A549 (cell line): ENCODE measurements at regions not wholly inside any gene's neighbourhood (a gene's known extent, or its start where the extent isn't known, plus 50 kb on each side); places are given as distances from the start of the nearest gene placed in this dataset.

Experiments
- ATAC-seq, 2 experiments: fragments of 200-7000 bp in 1 of 2; fragments of >200 bp in 1 of 2; cut with Nextera tagmentation in 1 of 2; cut with Tn5 transposase in 1 of 2; 3 replicates each; pipeline versions ENCODE4 v1.8.0 to v1.9.1; 2018 to 2020; ENCODE audit warnings: mild to moderate bottlenecking in 1 of 2, moderate library complexity in 1 of 2
- CTCF ChIA-PET: fragments of 300-600 bp; sonication (Branson Sonifier 250); formaldehyde crosslinking; extraction: SDS; loops from one replicate; lab custom pipeline; 2021; ENCODE audit warnings: antibody characterized with exemption, inconsistent platforms; lab: Yijun Ruan, JAX
- POLR2A ChIA-PET: fragments of 350-600 bp; formaldehyde crosslinking; extraction: SDS; loops from one replicate; lab custom pipeline; 2021; ENCODE audit warnings: antibody characterized with exemption, inconsistent platforms; lab: Yijun Ruan, JAX
- DNase-seq, 2 experiments: peaks; one replicate each; pipeline versions ENCODE4 v3.0.0 to v3.0.0-alpha.2; 2011 to 2016; ENCODE audit warnings: low read depth in 1 of 2, low spot score in 1 of 2
- FAIRE-seq: peaks from 2 replicates; lab custom pipeline; 2011; peaks lifted over from hg19 to GRCh38; lab: Jason Lieb, UNC
- H3K27ac ChIP-seq, 2 experiments: fragments of >200 bp; sonication (Bioruptor Twin); formaldehyde crosslinking; 3 replicates each; pipeline ENCODE4 v1.5.1; 2016 to 2017
- H3K4me1 ChIP-seq: fragments of >200 bp; sonication (Bioruptor Twin); formaldehyde crosslinking; 3 replicates; pipeline ENCODE4 v1.6.1; 2016
- H3K4me2 ChIP-seq: fragments of >200 bp; sonication (Bioruptor Twin); formaldehyde crosslinking; 3 replicates; pipeline ENCODE4 v1.6.1; 2016
- H3K4me3 ChIP-seq: fragments of >200 bp; sonication (Bioruptor Twin); formaldehyde crosslinking; 3 replicates; pipeline ENCODE4 v1.5.1; 2016
- H3K9me3 ChIP-seq: fragments of >200 bp; sonication (Bioruptor Twin); formaldehyde crosslinking; 3 replicates; pipeline ENCODE4 v1.6.1; 2016
- ATOH8 ChIP-seq: fragments of 250-450 bp; sonication (Bioruptor Pico); IDR thresholded peaks from 2 replicates; pipeline ENCODE4 v1.5.0; 2020; ENCODE audit warnings: low read depth, mild to moderate bottlenecking, moderate library complexity
- BHLHE40 ChIP-seq: IDR thresholded peaks from 2 replicates; pipeline ENCODE4 v1.6.1; 2012; ENCODE audit warnings: low read depth, low read length, inconsistent platforms
- CBX2 ChIP-seq: fragments of 200-600 bp; sonication (generic); IDR thresholded peaks from 2 replicates; pipeline ENCODE4 v1.6.1; 2016; ENCODE audit warnings: low read depth, mild to moderate bottlenecking, borderline replicate concordance
- CEBPB ChIP-seq, 2 experiments: fragments of >200 bp in 1 of 2; sonication (Bioruptor Twin) in 1 of 2; formaldehyde crosslinking in 1 of 2; IDR thresholded peaks; 2 replicates each; pipeline ENCODE4 v1.6.1; 2012 to 2016
- CHD4 ChIP-seq: fragments of 200-600 bp; sonication (generic); IDR thresholded peaks from 2 replicates; pipeline ENCODE4 v1.6.1; 2016; ENCODE audit warnings: antibody characterized with exemption, mild to moderate bottlenecking, borderline replicate concordance
- EHMT2 ChIP-seq: fragments of 200-600 bp; sonication (generic); IDR thresholded peaks from 2 replicates; pipeline ENCODE4 v1.6.1; 2016; ENCODE audit warnings: antibody characterized with exemption, low read depth, mild to moderate bottlenecking, moderate library complexity
- ESRRA ChIP-seq: fragments of 150-350 bp; IDR thresholded peaks from 2 replicates; pipeline ENCODE4 v1.6.1; 2014; ENCODE audit warnings: mild to moderate bottlenecking, low read length, borderline replicate concordance
- FOSB ChIP-seq: fragments of 250-450 bp; sonication (Bioruptor Pico); IDR thresholded peaks from 2 replicates; pipeline ENCODE4 v1.5.0; 2020; ENCODE audit warnings: mild to moderate bottlenecking, moderate library complexity
- GATA3 ChIP-seq: IDR thresholded peaks from 2 replicates; pipeline ENCODE4 v1.6.1; 2012; ENCODE audit warnings: borderline replicate concordance
- HDAC2 ChIP-seq: fragments of 200-600 bp; sonication (generic); IDR thresholded peaks from 2 replicates; pipeline ENCODE4 v1.6.1; 2016
- HEYL ChIP-seq: fragments of 250-450 bp; sonication (Bioruptor Pico); IDR thresholded peaks from 2 replicates; pipeline ENCODE4 v1.8.0; 2021; ENCODE audit warnings: mild to moderate bottlenecking, moderate library complexity
- JUNB ChIP-seq: fragments of >200 bp; sonication (Bioruptor Twin); formaldehyde crosslinking; IDR thresholded peaks from 2 replicates; pipeline ENCODE4 v1.6.1; 2016
- KDM1A ChIP-seq: fragments of 200-600 bp; sonication (generic); IDR thresholded peaks from 2 replicates; pipeline ENCODE4 v1.6.1; 2016; ENCODE audit warnings: low read depth, mild to moderate bottlenecking
- KDM5A ChIP-seq: fragments of 200-600 bp; sonication (generic); IDR thresholded peaks from 2 replicates; pipeline ENCODE4 v1.6.1; 2016; ENCODE audit warnings: antibody characterized with exemption, mild to moderate bottlenecking
- MAZ ChIP-seq: fragments of 150-350 bp; IDR thresholded peaks from 2 replicates; pipeline ENCODE4 v1.6.1; 2014; ENCODE audit warnings: antibody characterized with exemption, low read depth, low read length, borderline replicate concordance
- NPAS2 ChIP-seq: fragments of 250-450 bp; sonication (Bioruptor Pico); IDR thresholded peaks from 2 replicates; pipeline ENCODE4 v1.8.0; 2022; ENCODE audit warnings: mild to moderate bottlenecking, moderate library complexity, borderline replicate concordance
- POLR2AphosphoS2 ChIP-seq: conservative IDR thresholded peaks from 2 replicates; pipeline ENCODE4 v1.6.1; 2012; ENCODE audit warnings: low read length, improper control_type of control experiment, inconsistent platforms
- RCOR1 ChIP-seq: fragments of 150-350 bp; IDR thresholded peaks from 2 replicates; pipeline ENCODE4 v1.6.1; 2014; ENCODE audit warnings: antibody characterized with exemption, low read length, low read depth
- REST ChIP-seq: fragments of 200-600 bp; sonication (generic); IDR thresholded peaks from 2 replicates; pipeline ENCODE4 v1.6.1; 2016; ENCODE audit warnings: antibody characterized with exemption, mild to moderate bottlenecking, moderate library complexity
- RFX5 ChIP-seq: fragments of 450-650 bp; IDR thresholded peaks from 2 replicates; pipeline ENCODE4 v1.7.1; 2014; ENCODE audit warnings: antibody characterized with exemption, mild to moderate bottlenecking, moderate library complexity
- RNF2 ChIP-seq: fragments of 200-600 bp; sonication (generic); IDR thresholded peaks from 2 replicates; pipeline ENCODE4 v1.6.1; 2016; ENCODE audit warnings: low read depth, mild to moderate bottlenecking, antibody characterized with exemption, moderate library complexity, borderline replicate concordance
- SMC3 ChIP-seq: fragments of >200 bp; sonication (Bioruptor Twin); formaldehyde crosslinking; IDR thresholded peaks from 3 replicates; pipeline ENCODE4 v1.6.1; 2018; ENCODE audit warnings: inconsistent platforms
- SREBF2 ChIP-seq: fragments of 450-650 bp; IDR thresholded peaks from 2 replicates; pipeline ENCODE4 v1.6.1; 2014; ENCODE audit warnings: mild to moderate bottlenecking, moderate library complexity
- TP53 ChIP-seq: fragments of 250-450 bp; sonication (Bioruptor Pico); IDR thresholded peaks from 2 replicates; pipeline ENCODE4 v1.5.0; 2021; ENCODE audit warnings: mild to moderate bottlenecking, moderate library complexity
- ZNF302 ChIP-seq: fragments of 250-450 bp; sonication (Bioruptor Pico); IDR thresholded peaks from 2 replicates; pipeline ENCODE4 v1.9.0; 2021; ENCODE audit warnings: inconsistent platforms, mild to moderate bottlenecking, moderate library complexity
- WGBS: methylation state at CpG from one replicate; pipeline ENCODE4 v1.1.6; 2017; ENCODE audit errors: missing lambda C conversion rate; 5-methylcytosine and 5-hydroxymethylcytosine counted together
- TF ChIP-seq, protein P1 (sequence below): fragments of >200 bp; sonication (Bioruptor Twin); formaldehyde crosslinking; IDR thresholded peaks from 2 replicates; pipeline ENCODE4 v1.6.1; 2016
- TF ChIP-seq, protein P2 (sequence below): IDR thresholded peaks from 2 replicates; pipeline ENCODE4 v1.6.1; 2012; ENCODE audit warnings: low read depth, borderline replicate concordance
- TF ChIP-seq, protein P3 (sequence below): fragments of >200 bp; sonication (Bioruptor Twin); formaldehyde crosslinking; IDR thresholded peaks from 3 replicates; pipeline ENCODE4 v1.6.1; 2016

DNA sequence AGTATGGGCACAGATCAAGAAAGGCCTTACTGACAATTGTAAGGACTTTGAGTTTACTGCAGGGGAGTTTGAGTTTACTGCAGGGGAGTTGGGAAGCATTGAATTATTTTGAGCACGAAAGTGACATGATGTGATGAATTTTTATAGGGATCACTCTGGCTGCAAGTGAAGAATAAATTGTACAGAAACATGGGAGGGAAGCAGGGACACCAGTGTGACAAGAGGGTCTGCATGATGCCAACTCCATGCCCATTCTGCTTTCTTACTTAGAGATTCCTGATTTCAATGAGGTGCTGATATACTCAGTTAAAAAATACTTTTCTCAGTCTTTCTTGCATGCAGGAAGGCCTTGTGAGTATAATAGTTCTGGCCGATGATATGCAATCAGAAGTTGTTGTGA is 234.4 kb downstream of the CENPF start:
- POLR2A ChIA-PET = no interaction called here
- ATAC-seq (no peak), FAIRE-seq (no peak), DNase-seq (no peak)
- CTCF ChIA-PET = no interaction called here
- 30% methylated on average over 2 of the region's 2 CpGs for WGBS
- TF ChIP-seq CHD4 = no peak
- TF ChIP-seq ESRRA = no peak
- TF ChIP-seq SMC3 = no peak
- TF ChIP-seq REST = no peak
- no peak for TF ChIP-seq KDM1A
- no peak for TF ChIP-seq JUNB
- no peak for TF ChIP-seq NPAS2
- TF ChIP-seq MAZ = no peak
- TF ChIP-seq HDAC2 = no peak
- TF ChIP-seq EHMT2 = no peak
- no peak for TF ChIP-seq POLR2AphosphoS2
- TF ChIP-seq, protein P1, sequence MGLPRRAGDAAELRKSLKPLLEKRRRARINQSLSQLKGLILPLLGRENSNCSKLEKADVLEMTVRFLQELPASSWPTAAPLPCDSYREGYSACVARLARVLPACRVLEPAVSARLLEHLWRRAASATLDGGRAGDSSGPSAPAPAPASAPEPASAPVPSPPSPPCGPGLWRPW = no peak
- Histone ChIP-seq H3K27ac (no peak overlapping the region), H3K4me1 (peaks cover 7% of the 10 kb centered on the region; the same call in 1 of the 3 replicates), H3K4me3 (no peak overlapping the region), H3K4me2 (no peak overlapping the region), H3K9me3 (no peaks in the 10 kb centered on the region)

- ChIA-PET POLR2A (no interaction called here), CTCF (no interaction called here)
- WGBS = 11% methylated on average over 3 of the region's 3 CpGs
- Histone ChIP-seq H3K27ac (no peak overlapping the region), H3K4me2 (no peak overlapping the region), H3K4me3 (no peak overlapping the region), H3K9me3 (no peaks in the 10 kb centered on the region), H3K4me1 (peaks cover 4% of the 10 kb centered on the region; the same call in 1 of the 3 replicates)
- TF ChIP-seq BHLHE40 = no peak
- no peak for ATAC-seq
- no peak for DNase-seq
- no peak for FAIRE-seq
These were observed 235.4 kb downstream of the CENPF start for GRCh38 chr1:214838351-214838750.

DNA sequence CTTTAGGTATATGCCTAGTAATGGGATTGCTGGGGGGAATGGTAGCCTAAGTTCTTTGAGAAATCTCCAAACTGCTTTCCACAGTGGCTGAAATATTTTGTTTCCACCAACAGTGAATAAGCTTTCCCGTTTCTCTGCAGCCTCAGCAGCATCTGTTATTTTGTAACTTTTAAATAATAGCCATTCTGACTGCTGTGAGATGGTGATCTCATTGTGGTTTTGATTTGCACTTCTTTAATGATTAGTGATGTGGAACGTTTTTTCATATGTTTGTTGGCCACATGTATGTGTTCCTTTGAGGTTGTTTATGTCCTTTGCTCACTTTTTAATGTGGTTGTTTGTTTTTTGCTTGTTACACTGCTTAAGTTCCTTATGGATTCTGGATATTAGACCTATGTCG is 237.4 kb downstream of the CENPF start:
- no peak overlapping the region for H3K4me2 ChIP-seq
- ChIA-PET CTCF (no interaction called here), POLR2A (no interaction called here)
- no peak overlapping the region for H3K4me3 ChIP-seq
- 33% methylated on average over 3 of the region's 3 CpGs for WGBS
- H3K4me1 ChIP-seq = no peaks in the 10 kb centered on the region
- no peak for FAIRE-seq
- no peak for DNase-seq
- ATAC-seq = no peak
- no peaks in the 10 kb centered on the region for H3K9me3 ChIP-seq
- no peak for TF ChIP-seq GATA3
- no peak for TF ChIP-seq BHLHE40
- no peak for TF ChIP-seq EHMT2
- TF ChIP-seq, protein P2, sequence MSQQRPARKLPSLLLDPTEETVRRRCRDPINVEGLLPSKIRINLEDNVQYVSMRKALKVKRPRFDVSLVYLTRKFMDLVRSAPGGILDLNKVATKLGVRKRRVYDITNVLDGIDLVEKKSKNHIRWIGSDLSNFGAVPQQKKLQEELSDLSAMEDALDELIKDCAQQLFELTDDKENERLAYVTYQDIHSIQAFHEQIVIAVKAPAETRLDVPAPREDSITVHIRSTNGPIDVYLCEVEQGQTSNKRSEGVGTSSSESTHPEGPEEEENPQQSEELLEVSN = no peak
- no peak for TF ChIP-seq RCOR1
- TF ChIP-seq CEBPB (IDR thresholded peaks at IDR 0.05) = no peak
- TF ChIP-seq, protein P3, sequence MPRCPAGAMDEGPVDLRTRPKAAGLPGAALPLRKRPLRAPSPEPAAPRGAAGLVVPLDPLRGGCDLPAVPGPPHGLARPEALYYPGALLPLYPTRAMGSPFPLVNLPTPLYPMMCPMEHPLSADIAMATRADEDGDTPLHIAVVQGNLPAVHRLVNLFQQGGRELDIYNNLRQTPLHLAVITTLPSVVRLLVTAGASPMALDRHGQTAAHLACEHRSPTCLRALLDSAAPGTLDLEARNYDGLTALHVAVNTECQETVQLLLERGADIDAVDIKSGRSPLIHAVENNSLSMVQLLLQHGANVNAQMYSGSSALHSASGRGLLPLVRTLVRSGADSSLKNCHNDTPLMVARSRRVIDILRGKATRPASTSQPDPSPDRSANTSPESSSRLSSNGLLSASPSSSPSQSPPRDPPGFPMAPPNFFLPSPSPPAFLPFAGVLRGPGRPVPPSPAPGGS = no peak
- no peak for TF ChIP-seq KDM5A
- no peak for TF ChIP-seq FOSB
- no peak for TF ChIP-seq SREBF2
- TF ChIP-seq MAZ = no peak
- TF ChIP-seq HEYL = no peak
- TF ChIP-seq RNF2 = no peak
- TF ChIP-seq TP53 (CRISPR knock-in tag) = no peak
- no peak for TF ChIP-seq CBX2
- no peak for TF ChIP-seq ZNF302 (CRISPR knock-in tag)
- TF ChIP-seq RFX5 = no peak
- TF ChIP-seq ATOH8 = no peak
- H3K27ac ChIP-seq = no peak overlapping the region
